GM21619 (cell line): ENCODE measurements at regions not wholly inside any gene's neighbourhood (a gene's known extent, or its start where the extent isn't known, plus 50 kb on each side); places are given as distances from the start of the nearest gene placed in this dataset.

Source experiments
- ATAC-seq: cut with Tn5 transposase; IDR thresholded peaks from one replicate; pipeline ENCODE4 v1.9.1; 2021; ENCODE audit not compliant: unreplicated experiment

DNA sequence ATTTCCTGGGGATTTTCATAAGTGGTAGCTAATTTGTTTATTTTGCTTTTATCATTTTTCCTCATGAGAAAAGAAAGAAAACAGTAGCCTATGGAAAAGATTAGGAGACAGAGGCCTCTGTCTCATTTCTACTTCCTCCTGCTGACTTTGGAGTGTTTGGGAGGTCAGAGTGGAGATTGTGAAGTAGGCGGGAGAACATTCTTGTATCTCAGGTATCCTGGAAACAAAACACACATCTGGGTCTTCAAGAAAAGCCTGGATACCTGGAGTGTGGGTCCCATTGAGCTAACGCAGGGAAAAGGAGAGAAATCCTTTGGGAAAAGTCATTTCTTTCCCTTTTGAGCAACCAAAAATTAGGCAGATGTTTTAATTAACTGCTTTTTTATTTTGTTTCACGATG lies 161.5 kb upstream of the DMAC1 start:
- ATAC-seq, result no peak

DNA sequence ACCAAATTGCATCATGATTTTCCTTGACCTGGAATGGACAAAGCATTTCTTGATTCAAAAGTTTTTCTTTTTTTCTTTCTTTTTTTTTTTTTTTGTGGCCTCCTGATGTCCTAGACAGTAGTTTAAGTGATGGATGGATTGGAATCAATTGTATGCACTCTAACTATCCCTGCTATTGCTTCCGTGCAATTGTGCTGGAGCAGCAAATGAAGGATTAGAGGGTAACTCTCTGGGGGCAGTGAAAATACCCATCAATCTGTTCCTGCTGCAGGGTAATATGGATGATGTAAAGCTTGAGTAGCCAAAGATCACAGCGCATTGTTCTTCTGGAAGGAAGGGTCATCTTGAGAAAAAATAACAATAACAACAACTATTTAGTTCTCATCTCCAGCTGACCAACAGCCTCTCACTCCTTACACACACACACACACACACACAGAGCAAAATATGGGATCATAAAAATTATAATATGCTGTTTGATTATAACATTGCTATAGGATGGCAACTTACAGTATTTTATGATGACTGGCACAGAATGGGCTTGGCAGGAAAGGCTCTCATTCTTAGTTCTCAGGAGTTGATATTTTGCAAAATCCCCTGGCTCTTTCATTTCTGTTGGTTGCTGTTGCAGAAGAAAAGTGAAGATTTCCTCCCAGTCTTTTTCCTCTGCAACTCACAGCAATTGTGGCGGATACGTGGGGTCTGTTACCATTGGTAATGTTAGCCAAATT lies 160.9 kb upstream of the DMAC1 start:
- no peak for ATAC-seq

DNA sequence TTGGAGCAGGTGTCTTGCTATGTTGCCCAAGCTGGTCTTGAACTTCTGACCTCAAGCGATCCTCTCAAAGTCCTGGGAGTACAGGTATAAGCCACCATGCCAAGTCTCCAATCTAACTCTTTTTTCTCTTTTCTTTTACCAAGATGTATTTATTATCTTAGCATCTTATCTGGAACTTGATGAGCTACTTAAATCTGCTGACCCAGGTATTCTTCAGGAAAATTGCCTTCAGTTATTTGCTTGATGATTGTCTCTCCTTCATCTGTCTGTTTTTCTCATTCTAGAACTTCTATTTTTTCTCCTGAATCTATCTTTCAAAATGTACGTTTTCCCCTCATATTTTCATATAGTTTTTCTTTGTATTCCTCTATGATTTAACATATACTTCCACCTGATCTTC lies 158.2 kb upstream of the DMAC1 start:
- no peak for ATAC-seq

GRCh38 chr9:7947577-7947976 lies 148.0 kb upstream of the DMAC1 start:
- no peak for ATAC-seq

- ATAC-seq, result no peak
Measured at GRCh38 chr9:7946458-7946857, 146.9 kb upstream of the DMAC1 start.

GRCh38 chr9:7944572-7944971 lies 145.0 kb upstream of the DMAC1 start:
- ATAC-seq, result no peak

DNA sequence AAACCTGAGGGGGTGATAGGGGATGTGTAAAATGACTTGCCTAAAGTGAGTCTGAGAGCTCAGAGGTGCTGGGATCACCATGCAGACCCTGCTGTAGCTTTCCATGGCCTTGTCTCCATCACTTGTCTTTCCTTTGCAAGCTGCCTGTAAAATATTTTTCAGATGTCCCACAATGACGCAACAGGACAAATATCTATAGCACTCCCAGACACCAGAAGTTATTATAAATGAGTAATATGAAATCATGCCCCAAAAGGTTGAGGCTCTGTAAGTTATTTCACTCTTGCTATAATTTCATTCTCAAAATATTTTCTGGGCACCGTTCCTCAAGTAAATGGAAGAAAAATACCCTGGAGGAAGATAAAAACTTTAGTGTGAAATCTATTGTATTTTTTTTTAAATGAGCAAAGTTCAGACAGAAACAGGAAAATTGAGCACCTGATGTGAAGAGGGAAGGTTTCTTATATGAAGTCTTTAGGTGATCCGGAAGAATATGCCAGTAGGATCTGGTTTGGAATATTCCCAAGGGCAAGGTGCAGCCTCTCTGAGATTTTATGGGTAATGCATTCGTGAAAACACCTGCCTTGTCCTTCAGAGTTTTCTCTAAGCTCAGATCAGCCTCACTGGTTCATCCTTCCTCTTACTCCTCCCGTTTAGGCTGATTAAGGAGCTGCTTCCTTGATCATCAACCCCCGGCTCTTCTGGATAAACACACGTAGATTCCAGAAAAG lies 138.3 kb upstream of the DMAC1 start:
- ATAC-seq, result no peak

DNA sequence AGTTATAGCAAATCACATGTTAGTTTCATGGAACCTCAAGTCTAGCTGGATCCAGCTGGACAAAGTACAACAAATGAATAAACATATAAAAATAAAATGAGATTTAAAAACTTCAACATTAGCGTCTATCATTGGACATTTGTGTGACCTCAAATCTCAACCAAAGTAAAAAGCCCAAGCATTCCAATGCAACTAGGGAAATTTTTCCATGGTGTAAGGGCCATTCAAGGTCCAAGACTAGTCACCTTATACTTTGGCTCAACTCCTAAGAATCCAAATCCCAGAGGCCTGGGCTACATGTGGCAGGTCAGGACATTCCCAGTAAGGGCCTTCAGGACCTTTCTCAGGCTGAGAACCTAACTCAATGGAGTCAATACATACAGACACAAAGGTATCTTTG lies 137.4 kb upstream of the DMAC1 start:
- ATAC-seq, result no peak

DNA sequence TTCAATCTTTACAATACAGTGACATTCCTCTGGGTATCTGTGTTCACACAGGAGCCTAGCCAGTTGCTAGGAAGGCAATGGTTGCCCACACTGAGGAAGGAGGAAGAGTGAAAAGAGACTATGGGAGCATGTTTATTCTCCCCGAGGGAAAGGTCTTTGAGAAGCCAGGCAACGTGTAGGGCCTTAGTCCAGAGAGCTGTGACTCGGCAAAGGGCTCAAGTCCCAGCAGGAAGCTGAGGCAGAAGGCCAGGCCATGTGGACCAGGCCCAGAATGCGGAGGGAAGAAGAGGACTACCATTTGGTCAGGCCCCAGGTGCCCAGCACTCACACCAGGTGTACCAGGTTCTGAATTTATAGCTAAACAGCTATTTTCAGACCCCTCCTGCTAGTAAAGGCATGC lies 136.6 kb upstream of the DMAC1 start:
- no peak for ATAC-seq

- ATAC-seq, result peak; percentile 90
Measured at GRCh38 chr9:7935681-7936080, 136.1 kb upstream of the DMAC1 start.

GRCh38 chr9:7932767-7933166 lies 133.2 kb upstream of the DMAC1 start:
- no peak for ATAC-seq

GRCh38 chr9:7930613-7931012 lies 131.0 kb upstream of the DMAC1 start:
- no peak for ATAC-seq

- no peak for ATAC-seq
Measured at GRCh38 chr9:7921545-7922197, 122.1 kb upstream of the DMAC1 start.

GRCh38 chr9:7912037-7912535 lies 112.5 kb upstream of the DMAC1 start:
- ATAC-seq, result no peak

GRCh38 chr9:7910426-7911020 lies 110.9 kb upstream of the DMAC1 start:
- no peak for ATAC-seq

GRCh38 chr9:7909537-7909936 lies 110.0 kb upstream of the DMAC1 start:
- no peak for ATAC-seq

DNA sequence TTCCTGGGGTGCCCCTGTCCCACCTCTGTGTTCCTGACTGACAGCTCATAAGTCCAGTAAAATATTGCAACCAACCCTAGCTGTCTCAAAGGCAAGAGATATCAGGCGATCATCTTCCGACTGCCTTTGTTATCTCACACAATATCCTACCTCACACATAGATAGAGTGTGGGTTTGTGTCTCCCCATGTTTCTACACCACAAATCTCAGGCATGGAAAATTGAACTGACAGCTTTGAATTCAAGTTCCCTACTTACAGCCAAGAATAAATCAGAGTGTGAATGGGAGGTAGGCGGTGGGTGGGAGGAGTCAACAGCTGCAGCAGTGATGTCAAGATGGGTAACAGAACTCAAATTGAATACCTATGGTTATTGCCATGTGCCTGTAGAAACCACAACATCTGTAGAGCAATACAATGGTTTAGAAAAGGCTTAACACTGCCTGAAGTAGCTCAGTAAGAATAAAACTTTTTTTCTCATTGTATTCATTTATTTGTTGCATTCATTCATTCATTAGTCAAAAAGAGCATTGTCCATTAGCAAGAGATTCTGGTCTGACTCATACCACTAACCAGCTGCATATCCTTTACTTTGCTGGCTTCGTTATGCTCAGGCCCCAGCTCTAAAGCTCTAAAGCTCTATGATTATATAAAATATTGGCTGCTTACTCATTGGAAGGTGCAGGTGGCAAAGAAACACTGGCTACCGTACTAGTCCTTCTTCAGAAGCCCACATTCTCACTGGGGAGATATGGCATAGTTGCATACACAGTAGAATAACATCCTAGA lies 108.2 kb upstream of the DMAC1 start:
- ATAC-seq, result no peak

- no peak for ATAC-seq
Measured at GRCh38 chr9:7906783-7907550, 107.4 kb upstream of the DMAC1 start.

DNA sequence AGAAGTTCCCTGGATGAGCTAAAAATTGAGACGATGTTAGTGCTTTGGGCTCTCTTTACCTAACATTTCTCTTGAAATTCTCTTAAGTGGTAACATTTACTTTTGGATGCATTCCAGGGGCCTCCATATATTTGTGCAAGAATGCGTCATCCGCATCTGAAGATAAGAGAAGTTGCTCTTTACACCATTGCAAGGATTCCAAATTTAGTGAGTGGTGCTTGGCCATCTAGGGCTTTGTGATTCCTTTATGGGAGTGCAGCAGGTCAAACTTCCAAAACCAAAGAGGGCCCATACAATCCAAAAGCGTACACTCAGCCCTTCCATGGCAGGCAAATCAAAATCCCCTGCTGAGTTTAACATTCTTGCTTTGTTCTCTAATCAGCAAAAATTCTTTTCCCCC lies 102.0 kb upstream of the DMAC1 start:
- no peak for ATAC-seq

DNA sequence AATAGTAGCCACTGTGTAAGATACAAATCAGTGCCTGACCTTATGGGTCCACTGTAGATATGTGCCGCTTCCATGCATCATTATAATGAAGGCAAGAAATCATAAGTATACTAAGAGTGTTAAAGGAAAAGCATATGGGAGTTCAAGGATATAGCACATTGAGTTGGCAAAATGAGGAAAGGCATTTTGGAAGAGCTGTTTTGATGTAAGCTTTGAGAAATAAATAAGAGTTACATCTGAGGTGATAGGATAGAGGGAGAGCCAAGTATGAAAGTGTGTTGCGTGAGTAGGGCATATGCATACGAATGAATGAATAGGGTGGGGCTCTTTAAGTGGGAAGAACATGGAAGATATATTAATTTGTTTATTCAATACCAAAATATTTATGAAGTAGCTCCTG lies 101.0 kb upstream of the DMAC1 start:
- no peak for ATAC-seq
